CD8-positive, alpha-beta memory T cell (primary cell): ENCODE measurements at regions not wholly inside any gene's neighbourhood (a gene's known extent, or its start where the extent isn't known, plus 50 kb on each side); places are given as distances from the start of the nearest gene placed in this dataset.
A peak's percentile ranks its signal among the peaks of the same experiment; 100 is the strongest.
"Not testable (repeated sequence)": the region's sequence is repeated elsewhere in the genome, so short reads cannot be mapped to it uniquely, and the experiment has no call there.

Experiments used
- CTCF ChIA-PET: fragments of 350-600 bp; sonication (Branson Sonifier 250); formaldehyde crosslinking; loops from one replicate; lab custom pipeline; 2021; ENCODE audit warnings: antibody characterized with exemption; lab: Charles Lee
- POLR2A ChIA-PET: fragments of 350-600 bp; sonication (Branson Sonifier 250); formaldehyde crosslinking; loops from one replicate; lab custom pipeline; 2021; ENCODE audit warnings: antibody characterized with exemption; lab: Charles Lee
- DNase-seq, 5 donors: peaks; one replicate each; pipeline versions ENCODE4 v3.0.0 to v3.0.0-alpha.2; 2020 to 2022; ENCODE audit warnings: mixed read lengths in 1 of 5
- H3K27ac ChIP-seq: one replicate; pipeline ENCODE4 v1.7.0; 2013; ENCODE audit warnings: low read depth, mild to moderate bottlenecking, low read length, moderate library complexity
- H3K27me3 ChIP-seq: 2 replicates; pipeline ENCODE4 v1.7.0; 2013; ENCODE audit warnings: low read length, mild to moderate bottlenecking; ENCODE audit not compliant: insufficient read depth, poor library complexity, severe bottlenecking
- H3K36me3 ChIP-seq: 2 replicates; pipeline ENCODE4 v1.7.0; 2013; ENCODE audit warnings: mild to moderate bottlenecking, low read length, moderate library complexity; ENCODE audit not compliant: insufficient read depth
- H3K4me1 ChIP-seq: 2 replicates; pipeline ENCODE4 v1.7.0; 2013; ENCODE audit warnings: mild to moderate bottlenecking, low read length, moderate library complexity; ENCODE audit not compliant: insufficient read depth
- H3K4me3 ChIP-seq: 2 replicates; pipeline ENCODE4 v1.7.0; 2013; ENCODE audit warnings: mild to moderate bottlenecking, low read length
- H3K9me3 ChIP-seq: 2 replicates; pipeline ENCODE4 v1.7.0; 2013; ENCODE audit warnings: mild to moderate bottlenecking, low read length
- H3K27ac Mint-ChIP-seq, 8 donors: one replicate each; pipeline ENCODE4 v1.8.0; 2020 to 2021; ENCODE audit warnings: mixed read lengths in 8 of 8, mild to moderate bottlenecking in 6 of 8, inconsistent platforms in 3 of 8, moderate library complexity in 3 of 8
- H3K27me3 Mint-ChIP-seq, 2 donors: one replicate each; pipeline ENCODE4 v1.8.0; 2020 to 2021; ENCODE audit warnings: mixed read lengths in 2 of 2, mild to moderate bottlenecking in 1 of 2, moderate library complexity in 1 of 2
- H3K36me3 Mint-ChIP-seq, 3 donors: one replicate each; pipeline ENCODE4 v1.8.0; 2020 to 2021; ENCODE audit warnings: mixed read lengths in 3 of 3, inconsistent platforms in 1 of 3, mild to moderate bottlenecking in 1 of 3
- H3K4me1 Mint-ChIP-seq, 3 donors: one replicate each; pipeline ENCODE4 v1.8.0; 2020 to 2021; ENCODE audit warnings: mixed read lengths in 3 of 3, inconsistent platforms in 1 of 3, mild to moderate bottlenecking in 1 of 3
- H3K4me3 Mint-ChIP-seq, 7 donors: one replicate each; pipeline ENCODE4 v1.8.0; 2020 to 2021; ENCODE audit warnings: mixed read lengths in 7 of 7, mild to moderate bottlenecking in 6 of 7, moderate library complexity in 4 of 7, inconsistent platforms in 2 of 7
- H3K9me3 Mint-ChIP-seq, 5 donors: one replicate each; pipeline ENCODE4 v1.8.0; 2020 to 2022; ENCODE audit warnings: mixed read lengths in 5 of 5, mild to moderate bottlenecking in 3 of 5, moderate library complexity in 2 of 5, inconsistent platforms in 1 of 5

GRCh38 chr11:81975261-81975900 lies 758.3 kb downstream of the FAM181B start:
- no peak overlapping the region for H3K4me3 Mint-ChIP-seq
- peaks cover 6 to 9% (median 7%) of the 10 kb centered on the region in 5 donors for H3K9me3 Mint-ChIP-seq
- no peaks in the 10 kb centered on the region for H3K36me3 ChIP-seq
- H3K36me3 Mint-ChIP-seq, result no peaks in the 10 kb centered on the region
- no peak overlapping the region for H3K4me3 ChIP-seq
- peaks cover 0 to 2% of the 10 kb centered on the region in 2 donors for H3K27me3 Mint-ChIP-seq
- no peak for DNase-seq
- H3K9me3 ChIP-seq, result no peaks in the 10 kb centered on the region
- CTCF ChIA-PET, result no interaction called here
- H3K27me3 ChIP-seq, result no peaks in the 10 kb centered on the region
- no peaks in the 10 kb centered on the region for H3K4me1 ChIP-seq
- no peak overlapping the region for H3K27ac ChIP-seq
- no peak overlapping the region for H3K27ac Mint-ChIP-seq
- no peaks in the 10 kb centered on the region for H3K4me1 Mint-ChIP-seq
- POLR2A ChIA-PET, result no interaction called here

GRCh38 chr11:81970886-81971285 lies 762.8 kb downstream of the FAM181B start:
- Mint-ChIP-seq H3K4me1 (no peaks in the 10 kb centered on the region), H3K36me3 (no peaks in the 10 kb centered on the region), H3K27ac (no peak overlapping the region), H3K9me3 (no peaks in the 10 kb centered on the region), H3K4me3 (no peak overlapping the region), H3K27me3 (no peaks in the 10 kb centered on the region)
- DNase-seq, result no peak
- no peaks in the 10 kb centered on the region for H3K9me3 ChIP-seq
- H3K36me3 ChIP-seq, result no peaks in the 10 kb centered on the region
- no peaks in the 10 kb centered on the region for H3K27me3 ChIP-seq
- H3K27ac ChIP-seq, result no peak overlapping the region
- POLR2A ChIA-PET, result no interaction called here
- H3K4me3 ChIP-seq, result no peak overlapping the region
- CTCF ChIA-PET, result no interaction called here
- H3K4me1 ChIP-seq, result no peaks in the 10 kb centered on the region

GRCh38 chr11:81967242-81967641 lies 766.4 kb downstream of the FAM181B start:
- H3K27ac Mint-ChIP-seq, result no peak overlapping the region
- Histone ChIP-seq H3K36me3 (no peaks in the 10 kb centered on the region), H3K4me1 (no peaks in the 10 kb centered on the region), H3K4me3 (no peak overlapping the region), H3K9me3 (no peaks in the 10 kb centered on the region), H3K27me3 (no peaks in the 10 kb centered on the region), H3K27ac (no peak overlapping the region)
- ChIA-PET CTCF (no interaction called here), POLR2A (no interaction called here)
- DNase-seq, result no peak
- H3K4me1 Mint-ChIP-seq, result peaks cover 13 to 16% (median 16%) of the 10 kb centered on the region in 3 donors
- H3K4me3 Mint-ChIP-seq, result no peak overlapping the region
- no peaks in the 10 kb centered on the region for H3K36me3 Mint-ChIP-seq
- H3K9me3 Mint-ChIP-seq, result no peaks in the 10 kb centered on the region
- no peaks in the 10 kb centered on the region for H3K27me3 Mint-ChIP-seq

GRCh38 chr11:81966340-81966739 lies 767.3 kb downstream of the FAM181B start:
- Histone ChIP-seq H3K9me3 (no peaks in the 10 kb centered on the region), H3K4me1 (no peaks in the 10 kb centered on the region), H3K36me3 (no peaks in the 10 kb centered on the region), H3K4me3 (no peak overlapping the region), H3K27ac (no peak overlapping the region), H3K27me3 (no peaks in the 10 kb centered on the region)
- H3K9me3 Mint-ChIP-seq, result no peaks in the 10 kb centered on the region
- ChIA-PET POLR2A (no interaction called here), CTCF (no interaction called here)
- H3K36me3 Mint-ChIP-seq, result no peaks in the 10 kb centered on the region
- H3K4me3 Mint-ChIP-seq, result no peak overlapping the region
- DNase-seq, result no peak
- H3K27me3 Mint-ChIP-seq, result no peaks in the 10 kb centered on the region
- H3K4me1 Mint-ChIP-seq, result peaks cover 13 to 16% (median 16%) of the 10 kb centered on the region in 3 donors
- no peak overlapping the region for H3K27ac Mint-ChIP-seq

- no peaks in the 10 kb centered on the region for H3K27me3 Mint-ChIP-seq
- H3K4me1 Mint-ChIP-seq, result peaks cover 13 to 20% (median 16%) of the 10 kb centered on the region in 3 donors
- ChIA-PET CTCF (no interaction called here), POLR2A (no interaction called here)
- no peaks in the 10 kb centered on the region for H3K9me3 Mint-ChIP-seq
- H3K27ac Mint-ChIP-seq, result peak overlapping the region in 1 of 8 donors; percentile 2
- Histone ChIP-seq H3K27ac (no peak overlapping the region), H3K4me3 (no peak overlapping the region), H3K4me1 (no peaks in the 10 kb centered on the region), H3K9me3 (no peaks in the 10 kb centered on the region), H3K27me3 (no peaks in the 10 kb centered on the region), H3K36me3 (no peaks in the 10 kb centered on the region)
- DNase-seq, result peak in 1 of 5 donors; percentile 5
- H3K4me3 Mint-ChIP-seq, result peak overlapping the region in 2 of 7 donors; percentile 4 to 18
- no peaks in the 10 kb centered on the region for H3K36me3 Mint-ChIP-seq
Measured at GRCh38 chr11:81963018-81963417, 770.6 kb downstream of the FAM181B start.

- Histone ChIP-seq H3K27me3 (no peaks in the 10 kb centered on the region), H3K4me1 (no peaks in the 10 kb centered on the region), H3K36me3 (no peaks in the 10 kb centered on the region), H3K27ac (no peak overlapping the region), H3K9me3 (no peaks in the 10 kb centered on the region), H3K4me3 (no peak overlapping the region)
- ChIA-PET POLR2A (no interaction called here), CTCF (no interaction called here)
- peaks cover 4 to 13% (median 8%) of the 10 kb centered on the region in 5 donors for H3K9me3 Mint-ChIP-seq
- H3K4me1 Mint-ChIP-seq, result peaks cover 13 to 20% (median 16%) of the 10 kb centered on the region in 3 donors
- peaks cover 0 to 5% (median 0%) of the 10 kb centered on the region in 3 donors for H3K36me3 Mint-ChIP-seq
- no peak for DNase-seq
- H3K27me3 Mint-ChIP-seq, result no peaks in the 10 kb centered on the region
- no peak overlapping the region for H3K4me3 Mint-ChIP-seq
- peak overlapping the region in 1 of 8 donors; percentile 3 for H3K27ac Mint-ChIP-seq
Measured at GRCh38 chr11:81960443-81960842, 773.2 kb downstream of the FAM181B start.

- H3K4me1 ChIP-seq, result no peaks in the 10 kb centered on the region
- H3K9me3 ChIP-seq, result no peaks in the 10 kb centered on the region
- Mint-ChIP-seq H3K4me3 (no peak overlapping the region), H3K27ac (peak overlapping the region in 2 of 8 donors; percentile 43 to 64), H3K27me3 (no peaks in the 10 kb centered on the region), H3K9me3 (peaks cover 4 to 13% (median 9%) of the 10 kb centered on the region in 5 donors), H3K4me1 (peaks cover 13 to 20% (median 16%) of the 10 kb centered on the region in 3 donors), H3K36me3 (peaks cover 0 to 10% (median 0%) of the 10 kb centered on the region in 3 donors)
- H3K27me3 ChIP-seq, result no peaks in the 10 kb centered on the region
- ChIA-PET CTCF (interaction anchor here (1.0 kb wide), 1 partner anchor 172 kb away, joined by 3 read pairs; no protein-coding TSS in a partner anchor), POLR2A (no interaction called here)
- H3K36me3 ChIP-seq, result no peaks in the 10 kb centered on the region
- H3K4me3 ChIP-seq, result no peak overlapping the region
- no peak for DNase-seq
- H3K27ac ChIP-seq, result no peak overlapping the region
Measured at GRCh38 chr11:81959341-81959740, 774.3 kb downstream of the FAM181B start.

GRCh38 chr11:81954301-81954700 lies 779.4 kb downstream of the FAM181B start:
- POLR2A ChIA-PET, H3K27ac Mint-ChIP-seq: not testable (repeated sequence)

More at GRCh38 chr11:81954301-81954700, 779.4 kb downstream of the FAM181B start:
- H3K36me3 Mint-ChIP-seq, H3K4me1 ChIP-seq, H3K27me3 ChIP-seq, H3K4me3 Mint-ChIP-seq, H3K36me3 ChIP-seq, H3K27ac ChIP-seq, H3K27me3 Mint-ChIP-seq, DNase-seq, H3K9me3 ChIP-seq, H3K4me1 Mint-ChIP-seq, CTCF ChIA-PET, H3K4me3 ChIP-seq: not testable (repeated sequence)
- peaks cover 4 to 13% (median 9%) of the 10 kb centered on the region in 5 donors for H3K9me3 Mint-ChIP-seq
